ENCODE measurements at regions not wholly inside any gene's neighbourhood (a gene's known extent, or its start where the extent isn't known, plus 50 kb on each side); places are given as distances from the start of the nearest gene placed in this dataset.

- TF ChIP-seq ATF3 (IDR thresholded peaks at IDR 0.05; ENCODE audit: insufficient read depth, low read depth, low read length) (no peak), CTCF (IDR thresholded peaks at IDR 0.05; ENCODE audit: control extremely low read depth in 1 of 3, insufficient read depth in 1 of 3, low read depth in 1 of 3, low read length in 3 of 3) (no peak)
These were observed 177.9 kb downstream of the MELK start (continued) for GRCh38 chr9:36750630-36751029.

All from H1 (cell line).